ENCODE measurements at regions not wholly inside any gene's neighbourhood (a gene's known extent, or its start where the extent isn't known, plus 50 kb on each side); places are given as distances from the start of the nearest gene placed in this dataset.

GRCh38 chr14:65821224-65821753 lies 408.8 kb downstream of the FUT8 start:
- Mint-ChIP-seq H3K27me3 (peaks cover 3% of the 10 kb centered on the region), H3K4me3 (no peak overlapping the region), H3K27ac (no peak overlapping the region), H3K4me1 (peaks cover 10% of the 10 kb centered on the region), H3K9me3 (no peaks in the 10 kb centered on the region), H3K36me3 (ENCODE audit: low read depth) (no peaks in the 10 kb centered on the region)
- POLR2A ChIA-PET: no interaction called here
- CTCF ChIA-PET: interaction anchor here (1.1 kb wide), 1 partner anchor 25 kb away, joined by 4 read pairs; no protein-coding TSS in a partner anchor
- DNase-seq: no peak

GRCh38 chr14:65824285-65824977 lies 411.9 kb downstream of the FUT8 start:
- Mint-ChIP-seq H3K36me3 (ENCODE audit: low read depth) (no peaks in the 10 kb centered on the region), H3K4me3 (no peak overlapping the region), H3K9me3 (no peaks in the 10 kb centered on the region), H3K27ac (no peak overlapping the region), H3K27me3 (peaks cover 3% of the 10 kb centered on the region), H3K4me1 (peaks cover 14% of the 10 kb centered on the region)
- DNase-seq: peak; percentile 69
- ChIA-PET POLR2A (interaction anchor here (0.6 to 1.5 kb wide), 11 partner anchors 22 to 542 kb away, joined by 3 to 9 read pairs (median 4); partner anchors contain the start of gene FUT8), CTCF (interaction anchor here (0.6 to 5.0 kb wide), 51 partner anchors 9 to 660 kb away, joined by 3 to 76 read pairs (median 4); partner anchors contain the start of gene FUT8)

GRCh38 chr14:65824978-65825299 lies 412.4 kb downstream of the FUT8 start:
- H3K36me3 Mint-ChIP-seq (ENCODE audit: low read depth): peaks cover 3% of the 10 kb centered on the region
- H3K27ac Mint-ChIP-seq: no peak overlapping the region
- H3K4me1 Mint-ChIP-seq: peaks cover 14% of the 10 kb centered on the region
- peaks cover 5% of the 10 kb centered on the region for H3K27me3 Mint-ChIP-seq
- POLR2A ChIA-PET: interaction anchor here (0.6 to 1.5 kb wide), 9 partner anchors 22 to 543 kb away, joined by 3 to 9 read pairs (median 5); partner anchors contain the start of gene FUT8
- H3K9me3 Mint-ChIP-seq: peaks cover 4% of the 10 kb centered on the region
- no peak for DNase-seq
- CTCF ChIA-PET: interaction anchor here (0.6 to 5.0 kb wide), 45 partner anchors 8 to 661 kb away, joined by 3 to 76 read pairs (median 4); partner anchors contain the start of gene FUT8
- H3K4me3 Mint-ChIP-seq: no peak overlapping the region

- H3K4me3 Mint-ChIP-seq: no peak overlapping the region
Measured at GRCh38 chr14:65826946-65827345, 414.4 kb downstream of the FUT8 start.

GRCh38 chr14:65827520-65827919 lies 415.0 kb downstream of the FUT8 start:
- H3K4me1 Mint-ChIP-seq: peaks cover 20% of the 10 kb centered on the region
- CTCF ChIA-PET: interaction anchor here (1.0 to 5.0 kb wide), 2 partner anchors 55 to 132 kb away, joined by 3 to 76 read pairs; no protein-coding TSS in a partner anchor
- POLR2A ChIA-PET: interaction anchor here (0.9 to 1.4 kb wide), 2 partner anchors 19 to 23 kb away, joined by 4 read pairs; no protein-coding TSS in a partner anchor
- no peak for DNase-seq
- H3K27ac Mint-ChIP-seq: no peak overlapping the region
- H3K27me3 Mint-ChIP-seq: peaks cover 5% of the 10 kb centered on the region
- H3K4me3 Mint-ChIP-seq: no peak overlapping the region
- H3K36me3 Mint-ChIP-seq (ENCODE audit: low read depth): peaks cover 3% of the 10 kb centered on the region
- H3K9me3 Mint-ChIP-seq: peaks cover 4% of the 10 kb centered on the region

More at GRCh38 chr14:65826946-65827345, 414.4 kb downstream of the FUT8 start:
- CTCF ChIA-PET: interaction anchor here (0.9 to 5.0 kb wide), 2 partner anchors 50 to 133 kb away, joined by 3 to 76 read pairs; no protein-coding TSS in a partner anchor
- no peak for DNase-seq
- H3K4me1 Mint-ChIP-seq: peaks cover 17% of the 10 kb centered on the region
- peaks cover 5% of the 10 kb centered on the region for H3K27me3 Mint-ChIP-seq
- H3K36me3 Mint-ChIP-seq (ENCODE audit: low read depth): peaks cover 3% of the 10 kb centered on the region
- H3K9me3 Mint-ChIP-seq: peaks cover 4% of the 10 kb centered on the region
- POLR2A ChIA-PET: no interaction called here
- no peak overlapping the region for H3K27ac Mint-ChIP-seq

- POLR2A ChIA-PET: interaction anchor here (0.9 to 1.4 kb wide), 3 partner anchors 18 to 200 kb away, joined by 3 to 4 read pairs (median 4); no protein-coding TSS in a partner anchor
- peaks cover 4% of the 10 kb centered on the region for H3K9me3 Mint-ChIP-seq
- DNase-seq: no peak
Measured at GRCh38 chr14:65828396-65828795, 415.9 kb downstream of the FUT8 start.

GRCh38 chr14:65832431-65833266 lies 420.1 kb downstream of the FUT8 start:
- no peak overlapping the region for H3K27ac Mint-ChIP-seq

More at GRCh38 chr14:65828396-65828795, 415.9 kb downstream of the FUT8 start:
- Mint-ChIP-seq H3K36me3 (ENCODE audit: low read depth) (peaks cover 3% of the 10 kb centered on the region), H3K27me3 (peaks cover 5% of the 10 kb centered on the region), H3K4me3 (no peak overlapping the region), H3K27ac (no peak overlapping the region), H3K4me1 (peaks cover 29% of the 10 kb centered on the region)
- CTCF ChIA-PET: interaction anchor here (1.0 kb wide), 3 partner anchors 9 to 56 kb away, joined by 3 to 5 read pairs (median 3); no protein-coding TSS in a partner anchor

GRCh38 chr14:65833267-65833880 lies 420.8 kb downstream of the FUT8 start:
- peaks cover 2% of the 10 kb centered on the region for H3K27me3 Mint-ChIP-seq
- H3K4me3 Mint-ChIP-seq: no peak overlapping the region
- H3K27ac Mint-ChIP-seq: no peak overlapping the region
- peaks cover 4% of the 10 kb centered on the region for H3K9me3 Mint-ChIP-seq
- H3K4me1 Mint-ChIP-seq: peaks cover 35% of the 10 kb centered on the region
- peaks cover 5% of the 10 kb centered on the region for H3K36me3 Mint-ChIP-seq (ENCODE audit: low read depth)
- POLR2A ChIA-PET: interaction anchor here (1.7 kb wide), 1 partner anchor 13 kb away, joined by 9 read pairs; no protein-coding TSS in a partner anchor
- CTCF ChIA-PET: interaction anchor here (0.7 to 3.0 kb wide), 7 partner anchors 9 to 127 kb away, joined by 3 to 20 read pairs (median 4); no protein-coding TSS in a partner anchor
- no peak for DNase-seq

More at GRCh38 chr14:65832431-65833266, 420.1 kb downstream of the FUT8 start:
- Mint-ChIP-seq H3K4me3 (no peak overlapping the region), H3K9me3 (peaks cover 4% of the 10 kb centered on the region), H3K36me3 (ENCODE audit: low read depth) (peaks cover 5% of the 10 kb centered on the region), H3K27me3 (peaks cover 2% of the 10 kb centered on the region), H3K4me1 (peaks cover 31% of the 10 kb centered on the region)
- ChIA-PET POLR2A (interaction anchor here (1.7 kb wide), 1 partner anchor 14 kb away, joined by 9 read pairs; no protein-coding TSS in a partner anchor), CTCF (interaction anchor here (0.6 to 3.0 kb wide), 10 partner anchors 8 to 127 kb away, joined by 3 to 20 read pairs (median 4); no protein-coding TSS in a partner anchor)
- DNase-seq: no peak

DNA sequence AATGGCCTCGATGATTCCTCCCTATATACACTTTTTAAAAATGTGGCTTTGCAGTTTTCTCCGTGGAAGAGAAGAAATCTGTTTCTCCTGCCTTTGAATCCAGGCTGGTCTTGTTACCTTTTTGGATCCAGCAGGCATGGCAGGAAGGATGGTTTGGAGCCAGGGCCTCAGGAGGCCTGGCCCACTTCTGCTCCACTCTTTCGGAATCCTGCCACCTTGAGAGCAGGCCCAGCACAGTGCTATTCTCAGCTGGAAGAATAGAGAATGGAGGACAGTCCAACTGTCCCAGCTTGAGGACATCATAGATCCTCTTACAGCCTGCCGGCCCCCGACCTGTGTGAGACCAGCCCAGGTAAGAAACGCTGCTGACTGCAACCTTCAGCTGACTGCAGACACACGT lies 421.5 kb downstream of the FUT8 start:
- Mint-ChIP-seq H3K9me3 (peaks cover 7% of the 10 kb centered on the region), H3K4me1 (peaks cover 42% of the 10 kb centered on the region), H3K27me3 (peaks cover 2% of the 10 kb centered on the region), H3K27ac (no peak overlapping the region), H3K4me3 (no peak overlapping the region), H3K36me3 (ENCODE audit: low read depth) (peaks cover 9% of the 10 kb centered on the region)
- DNase-seq: no peak
- POLR2A ChIA-PET: interaction anchor here (1.4 kb wide), 1 partner anchor 13 kb away, joined by 4 read pairs; no protein-coding TSS in a partner anchor
- CTCF ChIA-PET: interaction anchor here (3.0 kb wide), 1 partner anchor 10 kb away, joined by 20 read pairs; no protein-coding TSS in a partner anchor

DNA sequence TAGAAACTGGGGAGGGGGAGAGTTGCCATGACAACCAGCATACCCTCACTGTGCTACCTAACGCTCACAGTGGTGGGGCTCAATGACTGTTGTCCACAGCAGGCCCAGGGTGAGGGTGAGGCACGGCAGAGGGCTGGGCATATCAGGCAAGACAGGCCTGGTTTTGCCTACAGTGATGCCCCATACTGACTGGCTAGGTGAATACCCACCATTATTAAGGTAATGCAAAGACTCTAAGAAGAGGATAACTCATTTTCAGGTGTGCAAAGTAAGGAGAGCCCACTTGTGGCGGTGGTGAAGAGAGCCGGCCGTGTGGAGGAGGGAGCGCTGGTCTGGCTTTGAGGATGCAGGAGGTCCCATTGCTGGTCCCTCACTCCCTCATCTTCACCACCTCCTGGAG lies 422.3 kb downstream of the FUT8 start:
- Mint-ChIP-seq H3K36me3 (ENCODE audit: low read depth) (peaks cover 7% of the 10 kb centered on the region), H3K27ac (no peak overlapping the region), H3K9me3 (peaks cover 4% of the 10 kb centered on the region), H3K27me3 (no peaks in the 10 kb centered on the region), H3K4me3 (no peak overlapping the region), H3K4me1 (peaks cover 49% of the 10 kb centered on the region)
- CTCF ChIA-PET: interaction anchor here (1.0 to 3.0 kb wide), 2 partner anchors 11 kb away, joined by 3 to 20 read pairs; no protein-coding TSS in a partner anchor
- POLR2A ChIA-PET: interaction anchor here (1.4 kb wide), 1 partner anchor 12 kb away, joined by 4 read pairs; no protein-coding TSS in a partner anchor
- no peak for DNase-seq

DNA sequence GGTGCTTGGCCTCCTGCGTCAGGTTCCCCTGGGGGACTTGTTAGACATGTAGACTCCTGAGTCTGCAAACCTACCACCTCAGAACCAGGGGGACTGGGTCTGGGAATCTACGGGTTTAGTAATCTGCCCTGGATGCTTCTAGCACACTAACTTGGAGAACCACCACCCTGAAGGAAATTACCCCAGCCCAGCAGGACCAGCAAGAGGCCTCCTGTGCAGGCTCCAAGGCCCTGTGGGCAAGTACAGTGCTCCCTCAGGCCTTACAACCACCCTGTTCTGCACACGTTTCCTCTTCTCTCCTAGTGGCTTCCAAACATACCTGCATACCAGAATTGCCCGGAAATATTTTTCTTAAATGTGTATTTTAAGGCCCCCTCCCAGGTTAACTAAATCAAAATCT lies 423.0 kb downstream of the FUT8 start:
- CTCF ChIA-PET: interaction anchor here (1.0 kb wide), 1 partner anchor 11 kb away, joined by 3 read pairs; no protein-coding TSS in a partner anchor
- Mint-ChIP-seq H3K27ac (no peak overlapping the region), H3K4me1 (peaks cover 55% of the 10 kb centered on the region), H3K27me3 (no peaks in the 10 kb centered on the region), H3K4me3 (no peak overlapping the region), H3K36me3 (ENCODE audit: low read depth) (peaks cover 7% of the 10 kb centered on the region), H3K9me3 (peaks cover 3% of the 10 kb centered on the region)
- DNase-seq: no peak
- POLR2A ChIA-PET: no interaction called here

DNA sequence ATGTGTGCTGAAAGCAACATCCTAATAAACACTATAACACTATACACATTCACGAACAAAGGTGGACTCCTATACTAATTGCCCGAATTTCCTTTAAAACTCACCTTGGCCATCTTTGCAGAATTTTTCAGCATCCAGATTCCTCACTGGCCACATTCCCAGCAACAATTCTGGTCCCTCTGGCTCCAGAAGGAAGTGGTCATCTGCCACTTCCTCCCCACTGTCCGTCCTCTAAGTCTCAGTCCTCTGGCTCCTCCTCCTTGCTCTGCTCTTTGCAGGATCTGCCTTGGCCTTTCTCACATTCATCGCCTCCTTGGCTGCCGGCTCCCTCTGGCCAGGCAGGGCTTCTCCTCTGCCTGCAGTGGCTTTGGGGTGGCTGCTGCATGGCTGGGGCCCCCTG lies 426.0 kb downstream of the FUT8 start:
- no peak overlapping the region for H3K4me3 Mint-ChIP-seq
- H3K27ac Mint-ChIP-seq: no peak overlapping the region
- peaks cover 17% of the 10 kb centered on the region for H3K36me3 Mint-ChIP-seq (ENCODE audit: low read depth)
- ChIA-PET CTCF (interaction anchor here (1.0 kb wide), 1 partner anchor 14 kb away, joined by 4 read pairs; no protein-coding TSS in a partner anchor), POLR2A (no interaction called here)
- H3K4me1 Mint-ChIP-seq: peaks cover 56% of the 10 kb centered on the region
- no peak for DNase-seq
- H3K27me3 Mint-ChIP-seq: no peaks in the 10 kb centered on the region
- peaks cover 5% of the 10 kb centered on the region for H3K9me3 Mint-ChIP-seq

All from activated CD4-positive, alpha-beta memory T cell treated with anti-CD3 and anti-CD28 coated beads, Interleukin-2, amount 10 ng/mL, durations not matched to agents 7 days and 5 days (primary cell).